ENCODE measurements at regions not wholly inside any gene's neighbourhood (a gene's known extent, or its start where the extent isn't known, plus 50 kb on each side); places are given as distances from the start of the nearest gene placed in this dataset.
"Not testable (repeated sequence)": the region's sequence is repeated elsewhere in the genome, so short reads cannot be mapped to it uniquely, and the experiment has no call there.

DNA sequence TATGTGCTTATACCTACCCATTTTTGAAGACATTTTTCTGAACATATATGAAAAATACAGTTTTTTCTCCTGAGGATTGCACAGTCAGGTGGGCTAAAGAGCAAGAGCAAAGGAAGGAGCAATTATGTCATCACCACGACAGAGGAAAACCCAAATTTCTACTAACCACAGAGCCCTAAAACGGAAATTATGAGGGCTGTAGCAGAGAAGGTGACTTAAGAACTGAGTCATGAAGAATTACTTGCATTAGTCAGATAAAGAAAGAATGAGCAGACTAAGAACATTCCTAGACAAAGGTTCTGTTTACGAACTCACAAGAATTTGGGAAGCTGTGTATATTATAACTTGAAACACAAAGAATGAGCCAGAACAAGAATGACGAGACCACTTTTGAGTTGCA lies 974.4 kb downstream of the NXPH1 start:
- no peak for DNase-seq (ENCODE audit: low spot score)
- peaks cover 7% of the 10 kb centered on the region for H3K9me3 Mint-ChIP-seq
- no peaks in the 10 kb centered on the region for H3K36me3 Mint-ChIP-seq (ENCODE audit: low read depth)
- no peak overlapping the region for H3K4me3 Mint-ChIP-seq
- no peak overlapping the region for H3K27ac Mint-ChIP-seq
- no peaks in the 10 kb centered on the region for H3K4me1 Mint-ChIP-seq (ENCODE audit: low read depth)
- H3K27me3 Mint-ChIP-seq (ENCODE audit: low read depth): no peaks in the 10 kb centered on the region

- DNase-seq (ENCODE audit: low spot score): no peak
- no peaks in the 10 kb centered on the region for H3K27me3 Mint-ChIP-seq (ENCODE audit: low read depth)
- H3K36me3 Mint-ChIP-seq (ENCODE audit: low read depth): no peaks in the 10 kb centered on the region
- H3K4me1 Mint-ChIP-seq (ENCODE audit: low read depth): no peaks in the 10 kb centered on the region
- H3K9me3 Mint-ChIP-seq: peaks cover 23% of the 10 kb centered on the region
- no peak overlapping the region for H3K4me3 Mint-ChIP-seq
- H3K27ac Mint-ChIP-seq: no peak overlapping the region
Measured at GRCh38 chr7:9453521-9453920, 1020.1 kb downstream of the NXPH1 start.

GRCh38 chr7:9488555-9488954 lies 1055.1 kb downstream of the NXPH1 start:
- Mint-ChIP-seq H3K9me3 (peaks cover 48% of the 10 kb centered on the region), H3K4me3 (no peak overlapping the region), H3K36me3 (ENCODE audit: low read depth) (no peaks in the 10 kb centered on the region), H3K4me1 (ENCODE audit: low read depth) (no peaks in the 10 kb centered on the region), H3K27ac (no peak overlapping the region), H3K27me3 (ENCODE audit: low read depth) (no peaks in the 10 kb centered on the region)
- DNase-seq (ENCODE audit: low spot score): no peak

DNA sequence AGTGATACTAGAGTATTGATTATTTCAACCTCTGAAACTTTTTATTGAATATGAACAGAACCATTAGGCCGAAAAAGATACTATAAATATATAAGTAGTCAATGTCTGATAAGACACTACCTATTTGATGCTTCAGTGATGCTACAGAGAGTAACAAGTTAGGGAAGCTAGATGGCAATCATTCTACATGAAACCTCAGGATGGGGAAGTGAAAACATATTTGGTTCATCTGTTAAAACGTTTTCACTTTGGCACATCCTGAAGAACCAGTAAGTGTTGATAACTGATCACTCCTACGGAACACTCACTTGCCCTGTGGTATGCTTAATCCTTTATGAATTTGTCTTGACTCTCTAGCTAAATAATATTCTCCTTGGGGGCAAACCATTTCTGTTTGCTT lies 1064.9 kb downstream of the NXPH1 start:
- H3K4me1 Mint-ChIP-seq (ENCODE audit: low read depth): no peaks in the 10 kb centered on the region
- H3K27ac Mint-ChIP-seq: no peak overlapping the region

DNA sequence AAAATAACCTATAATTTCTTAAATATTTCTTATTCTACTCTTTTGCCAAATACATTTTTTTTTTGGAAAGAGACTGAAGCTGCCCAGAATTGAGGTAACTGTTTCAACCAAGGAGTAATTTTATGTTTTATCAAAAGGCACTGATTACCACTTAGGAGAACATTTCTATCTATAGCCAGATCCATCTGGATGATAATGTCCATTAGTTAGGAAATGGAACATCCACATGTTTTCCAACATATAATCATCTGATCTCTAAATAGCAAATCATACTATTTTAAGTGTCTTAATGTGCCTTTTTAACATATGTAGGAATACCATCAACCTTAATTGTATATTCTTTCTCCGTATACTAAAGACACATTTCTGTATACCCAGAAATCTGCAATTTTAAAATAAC lies 1068.9 kb downstream of the NXPH1 start:
- Mint-ChIP-seq H3K4me1 (ENCODE audit: low read depth) (no peaks in the 10 kb centered on the region), H3K4me3 (no peak overlapping the region), H3K27ac (no peak overlapping the region), H3K36me3 (ENCODE audit: low read depth) (no peaks in the 10 kb centered on the region), H3K27me3 (ENCODE audit: low read depth) (no peaks in the 10 kb centered on the region), H3K9me3 (peaks cover 36% of the 10 kb centered on the region)
- DNase-seq (ENCODE audit: low spot score): no peak

More for the DNA sequence above, 1064.9 kb downstream of the NXPH1 start:
- no peaks in the 10 kb centered on the region for H3K36me3 Mint-ChIP-seq (ENCODE audit: low read depth)
- DNase-seq (ENCODE audit: low spot score): no peak
- no peaks in the 10 kb centered on the region for H3K27me3 Mint-ChIP-seq (ENCODE audit: low read depth)
- H3K9me3 Mint-ChIP-seq: peaks cover 23% of the 10 kb centered on the region
- H3K4me3 Mint-ChIP-seq: no peak overlapping the region

DNA sequence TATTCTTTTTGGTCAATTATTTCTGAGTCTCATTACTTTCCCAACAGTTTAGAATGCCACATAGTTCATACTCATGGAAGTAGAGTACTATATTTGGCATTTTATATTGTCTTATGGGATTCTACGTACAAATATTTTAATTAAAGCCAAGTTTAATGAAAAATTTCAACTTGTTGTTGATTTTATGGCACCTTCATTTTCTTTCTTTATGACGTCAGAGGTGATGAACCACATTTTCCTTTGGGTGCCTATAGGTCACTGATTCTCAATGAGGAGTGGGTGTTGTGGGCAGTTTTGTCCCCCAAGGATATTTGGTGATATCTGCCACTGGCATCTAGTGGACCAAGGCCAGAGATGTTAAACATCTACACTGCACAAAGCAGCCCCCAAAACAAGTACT lies 1071.3 kb downstream of the NXPH1 start:
- H3K9me3 Mint-ChIP-seq: peaks cover 40% of the 10 kb centered on the region
- no peaks in the 10 kb centered on the region for H3K36me3 Mint-ChIP-seq (ENCODE audit: low read depth)
- DNase-seq (ENCODE audit: low spot score): no peak
- no peak overlapping the region for H3K4me3 Mint-ChIP-seq
- no peaks in the 10 kb centered on the region for H3K27me3 Mint-ChIP-seq (ENCODE audit: low read depth)
- no peaks in the 10 kb centered on the region for H3K4me1 Mint-ChIP-seq (ENCODE audit: low read depth)
- no peak overlapping the region for H3K27ac Mint-ChIP-seq

- Mint-ChIP-seq H3K9me3 (peaks cover 37% of the 10 kb centered on the region), H3K27ac (no peak overlapping the region), H3K4me3 (no peak overlapping the region), H3K4me1 (ENCODE audit: low read depth) (no peaks in the 10 kb centered on the region), H3K27me3 (ENCODE audit: low read depth) (no peaks in the 10 kb centered on the region), H3K36me3 (ENCODE audit: low read depth) (no peaks in the 10 kb centered on the region)
- DNase-seq (ENCODE audit: low spot score): no peak
Measured at GRCh38 chr7:9505516-9505915, 1072.1 kb downstream of the NXPH1 start.

DNA sequence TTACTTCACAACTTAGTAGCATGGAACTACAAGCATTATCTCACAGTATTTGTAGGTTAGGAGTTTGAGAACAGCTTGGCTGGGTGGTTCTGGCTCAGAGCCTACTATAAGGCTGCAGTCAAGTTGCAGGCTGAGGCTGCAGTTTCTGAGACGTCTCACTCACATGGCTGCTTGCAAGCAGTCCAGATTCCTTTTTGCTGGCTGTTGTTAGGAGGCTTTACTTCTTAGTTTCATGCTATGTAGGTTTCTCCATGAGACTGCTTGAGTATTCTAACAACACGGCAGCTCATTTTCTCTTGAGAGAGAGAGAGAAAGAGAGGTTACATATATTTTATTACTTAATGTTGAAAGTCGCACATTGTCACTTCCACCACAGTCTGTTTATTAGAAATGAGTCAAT lies 1073.9 kb downstream of the NXPH1 start:
- Mint-ChIP-seq H3K4me1 (ENCODE audit: low read depth) (no peaks in the 10 kb centered on the region), H3K27me3 (ENCODE audit: low read depth) (no peaks in the 10 kb centered on the region), H3K4me3 (no peak overlapping the region), H3K9me3 (peaks cover 28% of the 10 kb centered on the region), H3K27ac (no peak overlapping the region), H3K36me3 (ENCODE audit: low read depth) (no peaks in the 10 kb centered on the region)
- DNase-seq (ENCODE audit: low spot score): no peak

- Mint-ChIP-seq H3K4me3 (no peak overlapping the region), H3K27ac (no peak overlapping the region), H3K4me1 (ENCODE audit: low read depth) (no peaks in the 10 kb centered on the region), H3K36me3 (ENCODE audit: low read depth) (no peaks in the 10 kb centered on the region), H3K9me3 (peaks cover 15% of the 10 kb centered on the region), H3K27me3 (ENCODE audit: low read depth) (no peaks in the 10 kb centered on the region)
- DNase-seq (ENCODE audit: low spot score): no peak
Measured at GRCh38 chr7:9516662-9517061, 1083.3 kb downstream of the NXPH1 start.

- no peak for DNase-seq (ENCODE audit: low spot score)
- Mint-ChIP-seq H3K27ac (no peak overlapping the region), H3K27me3 (ENCODE audit: low read depth) (no peaks in the 10 kb centered on the region), H3K36me3 (ENCODE audit: low read depth) (no peaks in the 10 kb centered on the region), H3K9me3 (peaks cover 13% of the 10 kb centered on the region), H3K4me3 (no peak overlapping the region), H3K4me1 (ENCODE audit: low read depth) (no peaks in the 10 kb centered on the region)
Measured at GRCh38 chr7:9523579-9523978, 1090.2 kb downstream of the NXPH1 start.

GRCh38 chr7:9552431-9552830 lies 1119.0 kb downstream of the NXPH1 start:
- not testable (repeated sequence) for H3K4me3 Mint-ChIP-seq; H3K36me3 Mint-ChIP-seq (ENCODE audit: low read depth); DNase-seq (ENCODE audit: low spot score); H3K27ac Mint-ChIP-seq; H3K4me1 Mint-ChIP-seq (ENCODE audit: low read depth); H3K27me3 Mint-ChIP-seq (ENCODE audit: low read depth)
- peaks cover 28% of the 10 kb centered on the region for H3K9me3 Mint-ChIP-seq

GRCh38 chr7:9557853-9558252 lies 1124.4 kb downstream of the NXPH1 start:
- Mint-ChIP-seq H3K4me1 (ENCODE audit: low read depth) (no peaks in the 10 kb centered on the region), H3K36me3 (ENCODE audit: low read depth) (no peaks in the 10 kb centered on the region), H3K4me3 (no peak overlapping the region), H3K9me3 (peaks cover 15% of the 10 kb centered on the region), H3K27ac (no peak overlapping the region), H3K27me3 (ENCODE audit: low read depth) (no peaks in the 10 kb centered on the region)
- no peak for DNase-seq (ENCODE audit: low spot score)

DNA sequence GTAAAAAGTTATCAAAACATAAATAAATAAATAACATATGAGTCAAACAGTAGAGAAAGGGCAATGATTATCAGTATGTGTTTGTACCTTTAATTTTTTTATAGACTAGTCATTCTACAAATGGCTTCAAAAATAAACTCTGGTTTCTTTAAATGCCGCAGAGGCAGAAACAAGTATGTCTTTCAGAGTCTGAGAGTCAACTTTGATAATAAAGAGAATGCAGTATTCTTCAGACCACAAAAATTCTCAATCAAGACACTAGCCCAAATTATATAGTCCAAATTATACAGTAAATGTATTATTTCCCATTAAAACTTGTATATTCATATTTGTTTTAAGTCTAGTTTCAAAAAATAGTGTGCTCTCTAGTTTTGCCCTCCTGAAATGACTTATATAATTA lies 1142.3 kb downstream of the NXPH1 start:
- Mint-ChIP-seq H3K4me1 (ENCODE audit: low read depth) (no peaks in the 10 kb centered on the region), H3K27me3 (ENCODE audit: low read depth) (no peaks in the 10 kb centered on the region), H3K36me3 (ENCODE audit: low read depth) (no peaks in the 10 kb centered on the region), H3K4me3 (no peak overlapping the region), H3K27ac (no peak overlapping the region), H3K9me3 (peaks cover 30% of the 10 kb centered on the region)
- DNase-seq (ENCODE audit: low spot score): no peak

DNA sequence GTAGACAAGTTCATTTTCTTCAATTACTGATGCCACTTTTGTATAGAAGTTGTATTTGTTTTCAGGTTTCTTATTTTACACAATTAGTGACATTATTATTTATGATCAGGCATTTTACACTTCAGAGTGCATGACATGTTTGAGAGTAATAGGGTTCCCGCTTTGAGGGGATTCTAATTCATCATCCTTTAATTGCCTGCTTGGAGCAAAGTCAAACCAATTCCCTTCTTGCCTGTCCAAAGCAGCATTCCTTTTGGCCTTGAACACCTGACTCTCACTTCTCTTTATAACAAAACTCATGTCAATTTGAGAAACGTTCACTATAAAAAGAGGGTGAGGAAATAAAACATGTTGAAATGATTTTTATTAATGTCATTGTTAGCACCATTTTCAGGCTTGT lies 1149.4 kb downstream of the NXPH1 start:
- Mint-ChIP-seq H3K4me1 (ENCODE audit: low read depth) (no peaks in the 10 kb centered on the region), H3K9me3 (peaks cover 20% of the 10 kb centered on the region), H3K4me3 (no peak overlapping the region), H3K27me3 (ENCODE audit: low read depth) (no peaks in the 10 kb centered on the region), H3K36me3 (ENCODE audit: low read depth) (no peaks in the 10 kb centered on the region), H3K27ac (no peak overlapping the region)
- no peak for DNase-seq (ENCODE audit: low spot score)

- Mint-ChIP-seq H3K27ac (no peak overlapping the region), H3K4me3 (no peak overlapping the region), H3K36me3 (ENCODE audit: low read depth) (no peaks in the 10 kb centered on the region), H3K4me1 (ENCODE audit: low read depth) (no peaks in the 10 kb centered on the region), H3K9me3 (peaks cover 39% of the 10 kb centered on the region), H3K27me3 (ENCODE audit: low read depth) (no peaks in the 10 kb centered on the region)
- DNase-seq (ENCODE audit: low spot score): no peak
Measured at GRCh38 chr7:9598411-9598810, 1165.0 kb downstream of the NXPH1 start.

All from T-helper 2 cell treated with Interferon-gamma antibody and Interleukin-4, amounts not matched to agents 5 μg/mL and 100 μg/mL, for 36 hours (primary cell).